RWPE2 (cell line): ENCODE measurements at regions not wholly inside any gene's neighbourhood (a gene's known extent, or its start where the extent isn't known, plus 50 kb on each side); places are given as distances from the start of the nearest gene placed in this dataset.

Experiments used
- ATAC-seq: fragments of 200-7000 bp; cut with Tn5 transposase; 3 replicates; pipeline ENCODE4 v1.9.1; 2021; ENCODE audit warnings: low read depth
- DNase-seq: peaks from one replicate; pipeline ENCODE4 v3.0.0-alpha.2; 2020; ENCODE audit warnings: low spot score
- H3K27ac ChIP-seq: fragments of 450-650 bp; 2 replicates; pipeline ENCODE4 v1.5.1; 2017; ENCODE audit warnings: mild to moderate bottlenecking; ENCODE audit not compliant: poor library complexity, severe bottlenecking
- H3K27me3 ChIP-seq: fragments of 250-450 bp; sonication (Bioruptor Pico); 2 replicates; pipeline ENCODE4 v1.5.1; 2021; ENCODE audit warnings: mild to moderate bottlenecking, moderate library complexity; ENCODE audit not compliant: insufficient read depth, poor library complexity, severe bottlenecking
- H3K36me3 ChIP-seq: fragments of 250-450 bp; sonication (Bioruptor Pico); 2 replicates; pipeline ENCODE4 v1.5.1; 2020; ENCODE audit warnings: low read depth, mild to moderate bottlenecking, moderate library complexity
- H3K4me1 ChIP-seq: fragments of 250-450 bp; sonication (Bioruptor Pico); 2 replicates; pipeline ENCODE4 v1.5.1; 2021; ENCODE audit warnings: mild to moderate bottlenecking, moderate library complexity; ENCODE audit not compliant: insufficient read depth, poor library complexity, severe bottlenecking
- H3K4me3 ChIP-seq: fragments of 250-450 bp; sonication (Bioruptor Pico); 2 replicates; pipeline ENCODE4 v1.5.1; 2021; ENCODE audit warnings: mild to moderate bottlenecking, moderate library complexity; ENCODE audit not compliant: severe bottlenecking
- H3K9me3 ChIP-seq: fragments of 250-450 bp; sonication (Bioruptor Pico); 2 replicates; pipeline ENCODE4 v1.5.1; 2021; ENCODE audit warnings: mild to moderate bottlenecking, moderate library complexity; ENCODE audit not compliant: severe bottlenecking
- TF ChIP-seq, protein P1 (sequence below): fragments of 450-650 bp; IDR thresholded peaks from one replicate; pipeline ENCODE4 v1.5.1; 2017; ENCODE audit warnings: mild to moderate bottlenecking, moderate library complexity; ENCODE audit not compliant: poor library complexity, severe bottlenecking

DNA sequence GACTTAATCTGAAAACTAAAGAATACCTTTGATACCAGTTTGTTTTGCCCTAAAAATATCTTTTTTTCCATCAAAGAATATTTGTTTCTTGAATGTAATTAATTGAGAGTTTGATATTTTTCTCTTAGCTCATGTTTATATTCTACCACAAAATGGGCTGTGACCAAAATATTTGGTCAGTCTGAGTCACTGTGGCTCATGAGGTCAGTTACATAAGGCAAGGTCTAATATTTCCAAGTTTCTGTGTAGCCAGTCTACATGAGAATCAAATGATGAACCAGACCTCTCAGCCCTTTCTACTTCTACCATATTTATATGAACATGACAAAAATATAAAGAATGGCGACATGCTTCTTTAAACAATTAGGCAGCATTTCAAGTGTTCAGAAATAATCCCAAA lies 83.0 kb upstream of the IVNS1ABP start:
- Histone ChIP-seq H3K4me3 (no peak overlapping the region), H3K36me3 (no peaks in the 10 kb centered on the region), H3K27ac (peak overlapping the region; percentile 86), H3K4me1 (peaks cover 36% of the 10 kb centered on the region), H3K27me3 (no peaks in the 10 kb centered on the region), H3K9me3 (no peaks in the 10 kb centered on the region)
- DNase-seq, result no peak
- peak; percentile 61 for ATAC-seq
- TF ChIP-seq, protein P1, sequence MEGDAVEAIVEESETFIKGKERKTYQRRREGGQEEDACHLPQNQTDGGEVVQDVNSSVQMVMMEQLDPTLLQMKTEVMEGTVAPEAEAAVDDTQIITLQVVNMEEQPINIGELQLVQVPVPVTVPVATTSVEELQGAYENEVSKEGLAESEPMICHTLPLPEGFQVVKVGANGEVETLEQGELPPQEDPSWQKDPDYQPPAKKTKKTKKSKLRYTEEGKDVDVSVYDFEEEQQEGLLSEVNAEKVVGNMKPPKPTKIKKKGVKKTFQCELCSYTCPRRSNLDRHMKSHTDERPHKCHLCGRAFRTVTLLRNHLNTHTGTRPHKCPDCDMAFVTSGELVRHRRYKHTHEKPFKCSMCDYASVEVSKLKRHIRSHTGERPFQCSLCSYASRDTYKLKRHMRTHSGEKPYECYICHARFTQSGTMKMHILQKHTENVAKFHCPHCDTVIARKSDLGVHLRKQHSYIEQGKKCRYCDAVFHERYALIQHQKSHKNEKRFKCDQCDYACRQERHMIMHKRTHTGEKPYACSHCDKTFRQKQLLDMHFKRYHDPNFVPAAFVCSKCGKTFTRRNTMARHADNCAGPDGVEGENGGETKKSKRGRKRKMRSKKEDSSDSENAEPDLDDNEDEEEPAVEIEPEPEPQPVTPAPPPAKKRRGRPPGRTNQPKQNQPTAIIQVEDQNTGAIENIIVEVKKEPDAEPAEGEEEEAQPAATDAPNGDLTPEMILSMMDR, result no peak

DNA sequence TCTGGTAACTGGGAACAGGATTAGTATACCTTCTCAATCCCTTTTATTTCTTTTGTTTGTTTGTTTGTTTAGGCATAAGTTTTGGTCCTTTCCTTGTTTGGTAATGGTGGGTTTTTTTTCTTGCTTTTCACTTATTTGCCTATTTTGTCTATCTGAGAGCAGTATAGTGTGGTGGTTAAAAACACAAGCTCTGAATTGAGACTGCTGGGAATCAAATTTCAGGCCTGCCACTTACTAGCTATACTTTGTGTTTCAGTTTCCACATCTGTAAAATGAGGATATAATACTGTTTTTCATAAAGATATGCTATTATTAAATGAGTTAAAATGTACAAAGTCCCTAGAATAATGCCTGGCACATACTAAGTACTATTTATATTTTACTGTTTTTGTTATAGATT lies 81.6 kb upstream of the IVNS1ABP start:
- ATAC-seq (no peak), DNase-seq (no peak)
- Histone ChIP-seq H3K27me3 (no peaks in the 10 kb centered on the region), H3K4me1 (peaks cover 39% of the 10 kb centered on the region), H3K9me3 (no peaks in the 10 kb centered on the region), H3K4me3 (no peak overlapping the region), H3K27ac (no peak overlapping the region), H3K36me3 (no peaks in the 10 kb centered on the region)
- TF ChIP-seq, protein P1, result no peak

DNA sequence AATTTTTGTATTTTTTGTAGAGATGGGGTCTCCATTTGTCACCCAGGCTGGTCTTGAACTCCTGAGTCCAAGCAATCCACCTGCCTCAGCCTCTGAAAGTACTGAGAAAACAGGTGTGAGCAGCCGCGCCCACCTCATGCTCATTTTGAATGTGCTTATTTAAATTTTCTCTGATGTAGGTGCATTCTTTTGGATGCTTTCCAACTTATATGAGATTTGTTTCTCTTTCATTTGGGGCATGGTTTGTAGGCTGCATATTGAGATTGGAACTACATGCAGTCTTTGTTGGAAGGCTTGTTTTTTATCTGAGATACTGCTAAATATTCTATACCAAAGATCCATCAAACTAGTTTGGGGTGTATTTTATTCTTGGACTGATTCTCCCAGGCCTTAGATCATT lies 81.0 kb upstream of the IVNS1ABP start:
- Histone ChIP-seq H3K9me3 (no peaks in the 10 kb centered on the region), H3K36me3 (no peaks in the 10 kb centered on the region), H3K27me3 (no peaks in the 10 kb centered on the region), H3K4me3 (no peak overlapping the region), H3K4me1 (peaks cover 45% of the 10 kb centered on the region), H3K27ac (no peak overlapping the region)
- ATAC-seq (no peak), DNase-seq (no peak)
- TF ChIP-seq, protein P1, result no peak

DNA sequence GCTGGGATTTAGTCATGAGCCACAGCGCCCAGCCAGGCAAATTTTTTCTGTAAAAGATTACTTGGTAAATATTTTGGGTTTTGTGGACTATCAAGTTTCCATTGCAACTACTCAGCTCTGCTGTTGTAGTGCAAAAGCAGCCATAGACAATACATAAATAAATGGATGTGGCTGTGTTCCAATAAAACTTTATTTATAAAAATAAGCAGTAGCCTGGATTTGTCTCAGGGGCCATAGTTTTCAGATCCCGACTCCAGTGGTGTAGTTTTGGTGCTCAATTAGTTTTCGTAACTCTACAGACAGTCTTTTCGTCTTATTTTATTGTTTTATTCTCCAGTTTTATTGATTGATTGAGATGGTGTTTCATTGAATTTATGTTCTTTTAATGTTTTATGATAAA lies 80.1 kb upstream of the IVNS1ABP start:
- peaks cover 44% of the 10 kb centered on the region for H3K4me1 ChIP-seq
- H3K27ac ChIP-seq, result no peak overlapping the region
- DNase-seq (no peak), ATAC-seq (no peak)
- no peaks in the 10 kb centered on the region for H3K27me3 ChIP-seq
- H3K36me3 ChIP-seq, result no peaks in the 10 kb centered on the region
- H3K4me3 ChIP-seq, result no peak overlapping the region
- H3K9me3 ChIP-seq, result no peaks in the 10 kb centered on the region
- TF ChIP-seq, protein P1, result no peak

DNA sequence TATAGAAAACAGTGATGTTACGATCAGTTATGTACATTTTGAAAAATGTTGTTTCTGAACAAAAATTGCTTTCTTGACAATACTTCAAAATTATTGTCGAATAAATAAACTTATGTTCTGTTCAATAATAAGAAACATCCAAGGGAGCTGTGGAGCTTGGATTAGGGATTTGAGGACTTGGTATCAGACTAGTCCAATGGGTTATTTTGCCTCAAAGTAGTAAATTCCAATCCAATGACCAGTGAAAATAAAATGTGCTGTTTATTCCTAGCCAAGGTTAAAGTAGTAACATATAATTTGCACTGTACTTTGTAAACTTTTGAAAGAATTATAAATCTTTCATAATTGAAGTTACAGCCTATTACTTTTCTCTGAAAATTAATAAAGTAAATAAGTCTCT lies 79.1 kb upstream of the IVNS1ABP start:
- Histone ChIP-seq H3K4me1 (peaks cover 33% of the 10 kb centered on the region), H3K4me3 (no peak overlapping the region), H3K9me3 (no peaks in the 10 kb centered on the region), H3K27me3 (no peaks in the 10 kb centered on the region), H3K36me3 (no peaks in the 10 kb centered on the region), H3K27ac (no peak overlapping the region)
- no peak for DNase-seq
- no peak for ATAC-seq
- TF ChIP-seq, protein P1, result no peak
